GM19238 (cell line): ENCODE measurements at regions not wholly inside any gene's neighbourhood (a gene's known extent, or its start where the extent isn't known, plus 50 kb on each side); places are given as distances from the start of the nearest gene placed in this dataset.
"Not testable (repeated sequence)": the region's sequence is repeated elsewhere in the genome, so short reads cannot be mapped to it uniquely, and the experiment has no call there.

Experiments
- DNase-seq: peaks from one replicate; pipeline ENCODE4 v3.0.0; 2011; ENCODE audit warnings: low spot score; ENCODE audit not compliant: insufficient read length

DNA sequence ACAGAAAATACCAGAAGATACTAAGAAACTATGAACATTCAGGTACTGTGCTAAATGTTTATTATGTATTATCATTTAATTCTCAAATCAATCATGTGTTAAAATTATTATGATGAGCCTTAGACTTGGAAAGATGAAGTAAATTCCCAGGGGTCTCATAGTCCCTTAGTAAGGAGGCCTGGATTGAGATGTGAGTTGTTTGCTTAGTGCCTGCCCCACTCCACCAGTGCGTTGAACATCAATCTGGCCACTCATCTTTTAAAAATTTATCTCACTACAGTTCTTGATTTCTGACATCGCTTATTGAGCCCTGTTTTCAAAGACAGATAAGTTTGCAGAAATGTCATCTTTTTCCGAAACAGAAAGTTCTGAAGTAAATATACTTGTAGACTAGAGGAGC, 618.4 kb upstream of the SEMA3D start:
- no peak for DNase-seq

DNA sequence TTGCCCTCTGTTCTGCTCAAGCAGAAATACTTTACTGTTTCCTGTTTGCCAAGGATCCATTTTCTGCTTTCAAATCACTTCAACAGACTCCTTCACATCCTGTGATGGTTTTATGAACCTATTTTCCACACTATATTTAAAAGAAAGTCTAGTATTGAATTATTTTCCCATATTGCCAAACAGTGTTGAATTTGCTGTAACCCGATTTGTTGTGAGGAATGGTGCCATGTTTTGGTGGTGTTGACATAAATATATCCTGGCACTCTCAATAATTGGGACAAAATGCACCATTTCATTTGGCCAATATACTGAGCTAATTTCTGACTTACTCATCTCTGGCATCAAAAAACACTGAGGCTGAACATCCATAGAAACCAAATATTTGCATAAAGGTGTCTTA, 615.4 kb upstream of the SEMA3D start:
- DNase-seq: no peak

DNA sequence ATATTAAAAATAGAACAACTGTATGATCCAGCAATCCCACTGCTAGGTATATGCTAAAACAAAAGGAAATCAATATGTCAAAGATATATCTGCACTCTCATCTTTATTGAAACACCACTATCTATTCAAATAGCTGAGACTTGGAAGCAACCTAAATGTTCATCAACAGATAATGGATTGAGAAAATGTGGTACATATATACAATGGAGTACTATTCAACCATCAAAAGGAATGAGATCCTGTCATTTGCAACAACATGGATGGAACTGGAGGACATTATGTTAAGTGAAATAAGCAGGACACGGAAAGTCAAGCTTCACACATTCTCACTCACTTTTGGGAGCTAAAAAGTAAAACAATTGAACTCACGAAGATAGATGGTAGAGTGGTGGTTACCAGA, 610.1 kb upstream of the SEMA3D start:
- no peak for DNase-seq

DNA sequence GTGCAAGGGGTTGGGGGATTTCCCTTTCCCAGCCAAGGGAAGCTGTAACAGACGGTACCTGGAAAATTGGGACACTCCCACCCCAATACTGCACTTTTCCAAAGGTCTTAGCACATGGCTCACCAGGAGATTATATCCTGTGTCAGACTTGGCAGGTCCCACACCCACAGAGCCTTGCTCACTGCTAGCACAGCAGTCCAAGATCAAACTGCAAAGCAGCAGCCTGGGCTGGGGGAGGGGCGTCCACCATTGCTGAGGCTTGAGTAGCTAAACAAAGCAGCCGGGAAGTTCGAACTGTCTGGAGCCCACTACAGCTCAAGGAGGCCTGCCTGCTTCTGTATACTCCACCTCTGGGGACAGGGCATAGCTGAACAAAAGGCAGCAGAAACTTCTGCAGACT, 604.2 kb upstream of the SEMA3D start:
- DNase-seq: not testable (repeated sequence)

DNA sequence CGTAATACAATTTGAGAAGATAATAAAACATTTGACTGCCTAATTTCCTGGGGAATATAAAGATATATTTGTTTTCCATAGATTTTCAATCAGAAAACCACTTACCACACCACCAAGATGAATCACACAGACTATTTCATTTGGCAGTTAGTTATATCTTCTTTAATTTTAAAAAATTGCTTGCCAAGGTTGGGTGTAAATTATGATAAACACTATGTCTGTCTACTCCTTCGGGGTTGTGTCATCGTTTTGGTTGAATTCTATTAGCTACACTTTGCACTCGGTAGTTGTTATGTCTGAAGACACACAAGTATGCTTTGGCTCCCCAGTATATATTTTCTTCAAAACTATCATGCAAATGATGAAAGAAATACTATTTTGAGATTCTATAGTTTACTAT, 594.8 kb upstream of the SEMA3D start:
- no peak for DNase-seq

DNA sequence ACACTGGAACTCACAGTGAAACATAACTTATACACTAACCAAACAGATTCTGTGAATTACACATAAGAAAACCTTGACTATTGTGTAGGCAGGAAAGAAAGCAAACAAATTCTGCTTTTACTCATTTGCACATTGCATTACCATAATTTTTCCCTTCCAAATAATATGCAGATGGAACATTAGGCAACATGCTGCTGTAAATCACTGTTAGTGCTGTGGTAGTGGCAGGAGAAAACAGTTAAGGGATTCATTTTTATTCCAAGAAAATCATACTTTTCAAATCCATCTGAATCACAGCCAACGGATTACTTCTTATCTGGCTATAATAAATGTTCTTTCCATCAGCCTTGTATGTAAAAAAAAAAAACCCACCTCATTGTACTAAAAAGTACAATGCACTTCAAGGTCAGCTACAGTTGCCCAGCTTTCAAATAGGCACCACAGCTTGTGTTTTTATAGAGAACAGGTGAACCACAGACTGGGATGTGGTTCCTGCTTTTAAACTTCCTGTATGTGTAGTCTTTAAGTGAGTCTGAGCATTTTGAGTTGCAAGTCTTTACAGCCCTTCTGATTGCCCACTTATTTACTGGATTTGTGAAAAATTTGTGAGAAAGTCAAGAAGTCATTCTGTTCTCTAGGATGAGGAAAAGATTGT, 590.0 kb upstream of the SEMA3D start:
- no peak for DNase-seq

DNA sequence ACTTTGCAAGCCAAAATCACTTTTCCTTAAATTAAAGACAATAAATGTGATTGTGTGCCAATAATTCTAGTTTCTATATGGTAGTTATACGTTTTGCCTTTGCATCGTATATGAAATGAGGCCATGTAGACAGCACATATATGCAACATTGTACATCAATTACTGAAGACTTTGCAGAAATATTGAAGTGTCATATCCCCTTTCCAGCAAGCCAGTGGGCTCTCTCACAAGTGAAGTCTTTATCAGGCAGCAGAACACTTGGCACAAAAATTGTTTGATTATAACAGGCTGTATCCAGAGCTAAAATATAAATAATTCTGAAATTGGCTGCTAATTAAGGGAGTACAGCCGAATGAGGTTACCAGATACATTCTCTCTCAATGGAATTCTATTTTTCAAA, 588.6 kb upstream of the SEMA3D start:
- no peak for DNase-seq

DNA sequence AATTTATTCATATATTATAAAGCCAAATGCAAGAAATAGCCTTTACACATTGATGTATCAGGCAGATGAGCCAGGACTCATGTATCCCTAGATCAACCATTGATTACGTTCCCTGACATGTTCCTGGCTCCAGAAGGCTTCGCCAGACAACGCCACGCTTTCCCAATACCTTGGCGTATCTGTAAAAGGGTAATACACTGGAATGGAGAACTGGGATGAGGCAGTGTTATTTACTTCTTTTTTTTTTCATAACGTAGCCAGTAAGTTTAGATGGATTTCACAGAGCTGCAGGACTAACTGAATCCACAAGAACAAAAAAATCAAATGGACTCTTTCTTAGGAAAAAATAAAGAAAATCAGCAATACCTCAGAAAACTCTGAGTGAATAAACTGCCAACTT, 588.1 kb upstream of the SEMA3D start:
- no peak for DNase-seq

DNA sequence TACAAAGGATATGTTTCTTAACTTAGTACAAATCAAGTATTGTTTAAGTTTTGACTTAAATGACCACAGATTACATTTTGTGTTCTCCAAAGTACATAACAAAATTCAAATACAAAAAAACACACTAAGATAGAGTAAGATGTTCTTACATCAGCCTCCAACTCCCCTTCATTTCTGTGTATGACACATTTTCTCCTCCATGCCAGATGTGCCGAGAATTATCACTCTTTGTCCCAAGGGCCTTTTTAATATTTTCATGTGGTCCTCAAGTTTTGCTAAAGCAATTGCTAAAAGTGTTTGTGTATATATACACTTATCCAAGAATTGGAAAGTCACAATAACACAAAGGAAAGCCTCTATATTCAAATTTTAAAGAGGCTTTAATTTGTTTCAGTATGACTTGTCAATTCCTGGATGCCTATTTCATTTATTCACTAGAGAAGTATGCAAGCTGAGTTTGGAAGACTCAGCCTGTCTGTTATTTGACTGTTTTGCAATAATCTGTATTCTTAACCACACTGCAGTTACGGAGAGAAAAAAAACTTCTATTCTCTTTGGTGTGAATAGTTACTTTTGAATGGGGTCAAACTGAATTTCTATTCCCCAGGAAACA, 586.4 kb upstream of the SEMA3D start:
- DNase-seq: no peak

DNA sequence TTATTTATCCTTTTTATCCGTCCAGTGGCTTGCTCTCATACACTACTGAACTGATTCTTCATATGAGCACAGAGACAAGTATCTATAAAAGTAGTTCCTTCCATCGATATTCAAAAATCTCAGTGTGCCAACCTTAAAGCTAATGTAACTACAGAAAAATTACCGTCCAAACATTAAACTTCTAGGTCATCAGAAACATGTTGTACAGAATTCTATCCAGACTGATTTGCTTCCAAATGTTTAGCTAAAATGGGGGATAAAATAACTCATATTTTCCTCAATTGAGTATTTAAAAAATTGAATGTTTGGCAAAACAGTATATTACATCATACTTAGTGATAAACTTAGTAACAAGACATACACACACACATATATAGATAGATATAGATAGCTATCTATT, 584.7 kb upstream of the SEMA3D start:
- no peak for DNase-seq

DNA sequence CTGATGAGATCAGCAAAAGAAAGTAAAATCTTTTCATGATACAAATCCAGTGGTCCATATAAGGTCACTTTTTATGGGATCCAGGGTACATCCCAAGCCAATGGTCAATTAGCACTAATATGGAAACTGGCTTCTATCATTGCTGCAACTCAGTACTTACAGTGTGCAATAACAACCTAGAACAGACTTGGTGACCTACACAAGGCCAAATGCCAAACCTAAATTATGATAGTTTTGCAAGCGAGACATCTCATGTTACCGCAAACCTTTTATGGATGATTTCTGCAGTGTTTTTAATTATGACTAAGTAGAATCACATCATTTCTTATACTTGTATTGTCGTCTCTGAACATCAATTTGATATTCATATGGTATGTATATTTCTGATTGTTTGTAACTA, 583.5 kb upstream of the SEMA3D start:
- DNase-seq: no peak

DNA sequence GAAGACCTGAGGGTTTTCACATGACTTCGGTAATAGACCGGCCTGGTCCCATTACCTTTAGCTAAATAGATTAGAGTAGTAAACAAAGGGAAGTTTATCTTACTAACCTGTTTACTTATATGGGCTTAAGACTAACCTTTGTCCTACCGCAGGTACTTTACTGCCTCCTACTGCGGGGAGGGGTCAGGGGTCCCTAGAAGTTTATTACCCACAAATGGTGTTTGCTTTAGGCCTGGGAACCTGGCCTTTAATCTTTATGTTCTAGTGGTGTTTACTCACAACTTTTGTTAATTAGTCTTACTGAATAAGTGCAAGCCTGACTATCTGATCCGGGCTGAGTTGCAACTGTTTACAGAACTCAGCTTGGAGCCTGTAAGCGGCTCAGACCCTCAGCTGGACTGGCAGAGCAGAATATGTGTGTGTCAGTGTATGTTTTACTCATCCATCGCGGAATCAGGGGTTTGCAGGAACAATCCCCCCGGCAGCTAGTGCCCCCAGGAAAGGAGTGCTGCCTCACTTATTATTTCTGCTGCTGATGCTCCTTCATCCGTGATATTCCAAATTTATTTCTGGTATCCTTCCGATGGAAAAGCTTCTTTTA, 578.9 kb upstream of the SEMA3D start:
- no peak for DNase-seq

DNA sequence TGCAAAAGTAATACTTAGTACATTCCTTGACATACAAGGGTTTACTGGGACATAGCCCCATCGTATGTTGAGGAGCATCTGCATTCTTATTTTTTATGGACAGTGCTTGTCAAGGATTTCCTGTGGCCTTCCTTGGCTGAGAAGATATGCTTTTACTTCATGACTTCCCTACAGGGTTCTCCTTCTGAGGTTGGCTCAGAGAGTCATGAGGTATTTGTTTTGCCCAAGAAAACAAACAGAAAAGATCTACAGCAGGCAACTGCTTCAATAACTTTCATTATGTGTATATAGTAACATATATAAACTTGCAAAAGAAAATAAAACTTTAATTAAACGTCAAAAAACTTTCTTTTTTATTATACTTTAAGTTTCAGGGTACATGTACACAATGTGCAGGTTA, 577.2 kb upstream of the SEMA3D start:
- DNase-seq: no peak

DNA sequence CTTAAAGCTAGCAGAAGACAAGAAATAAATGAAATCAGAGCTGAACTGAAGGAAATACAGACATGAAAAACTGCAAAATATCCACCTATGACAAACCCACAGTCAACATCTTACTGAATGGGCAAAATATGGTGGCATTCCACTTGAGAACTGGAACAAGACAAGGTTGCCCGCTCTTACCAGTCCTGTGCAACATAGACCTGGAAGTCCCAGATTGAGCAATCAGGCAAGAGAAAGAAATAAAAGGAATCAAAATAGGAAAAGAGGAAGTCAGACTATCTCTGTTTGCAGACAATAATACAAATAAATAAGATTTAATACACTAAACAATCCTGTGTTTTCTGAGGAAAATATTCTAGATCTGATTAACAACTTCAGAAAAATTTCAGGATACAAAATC, 570.5 kb upstream of the SEMA3D start:
- no peak for DNase-seq

DNA sequence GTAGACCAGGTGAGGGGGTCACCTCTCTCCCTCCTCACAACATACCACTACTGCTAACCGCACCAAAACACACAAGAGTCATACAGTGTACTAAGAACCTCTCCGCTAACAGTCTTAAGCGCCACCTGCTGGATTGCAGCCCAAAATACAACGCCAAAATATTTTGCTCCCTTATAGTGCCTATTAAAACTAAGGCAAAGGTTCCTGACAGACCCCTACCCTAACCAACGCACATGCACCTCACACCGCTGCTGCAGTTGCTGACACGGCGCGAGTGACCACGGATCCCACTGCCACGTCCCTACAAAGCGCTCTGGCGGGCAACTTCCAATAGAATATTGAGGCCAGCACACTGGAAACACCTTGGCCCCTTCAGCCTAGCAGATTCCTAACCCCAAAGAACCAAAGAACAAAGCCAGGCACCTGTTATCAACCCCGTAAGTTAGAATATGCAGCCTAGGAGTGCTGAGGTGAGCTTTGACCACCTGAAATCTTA, 563.6 kb upstream of the SEMA3D start:
- peak; percentile 3 for DNase-seq

DNA sequence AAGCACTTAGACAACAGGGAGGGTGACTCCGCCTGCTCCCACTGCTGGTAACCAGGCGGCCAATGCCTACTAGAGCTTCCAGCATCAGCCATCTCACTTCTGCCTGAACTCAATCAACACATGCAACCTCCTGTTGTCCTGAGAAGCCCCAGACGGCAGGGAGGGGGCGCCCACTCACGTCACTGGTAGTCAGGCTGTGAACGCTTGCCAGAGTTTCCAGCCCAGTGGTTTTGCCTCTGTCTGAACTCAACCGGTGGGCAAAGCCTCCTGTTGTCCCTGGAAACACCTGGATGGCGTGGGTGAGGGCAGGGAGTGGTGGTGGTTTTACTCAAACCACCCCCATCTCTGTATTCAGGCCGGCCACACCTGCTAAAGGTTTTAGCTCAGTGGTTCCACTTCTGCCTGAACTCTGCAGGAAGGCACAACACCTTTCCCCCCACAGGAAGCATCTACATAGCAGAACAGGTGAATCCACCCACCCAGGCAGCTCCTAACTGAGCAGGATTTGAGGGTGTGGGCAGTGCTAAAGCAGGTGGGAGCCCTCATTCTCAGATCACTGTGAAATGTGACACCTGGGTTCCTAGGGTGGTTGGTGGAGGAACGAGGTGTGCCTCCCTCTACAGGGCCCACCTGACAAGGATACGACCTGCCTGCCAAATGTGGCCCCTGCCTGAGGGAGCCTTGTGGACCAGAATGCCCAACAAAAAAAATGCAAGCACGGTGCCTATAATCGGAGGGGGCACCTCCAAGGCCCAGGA, 563.0 kb upstream of the SEMA3D start:
- no peak for DNase-seq

DNA sequence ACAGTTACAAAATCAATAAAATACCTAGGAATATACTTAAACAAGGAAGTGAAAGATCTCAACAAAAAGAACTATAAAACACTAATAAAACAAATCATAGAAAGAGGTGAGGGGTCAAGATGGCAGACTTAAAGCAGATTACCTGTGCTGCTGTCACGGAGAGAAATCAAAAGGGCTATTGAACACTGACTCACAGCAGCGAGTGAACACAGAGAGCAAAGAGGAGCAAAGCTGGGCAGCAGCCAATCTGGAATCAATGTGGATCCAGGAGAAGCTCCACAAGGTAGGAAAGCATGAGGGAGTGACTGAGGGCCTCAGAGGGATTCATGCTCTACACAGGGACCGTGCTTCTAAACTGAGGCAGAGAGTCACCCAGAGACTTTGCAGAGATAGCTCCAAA, 562.0 kb upstream of the SEMA3D start:
- DNase-seq: no peak

DNA sequence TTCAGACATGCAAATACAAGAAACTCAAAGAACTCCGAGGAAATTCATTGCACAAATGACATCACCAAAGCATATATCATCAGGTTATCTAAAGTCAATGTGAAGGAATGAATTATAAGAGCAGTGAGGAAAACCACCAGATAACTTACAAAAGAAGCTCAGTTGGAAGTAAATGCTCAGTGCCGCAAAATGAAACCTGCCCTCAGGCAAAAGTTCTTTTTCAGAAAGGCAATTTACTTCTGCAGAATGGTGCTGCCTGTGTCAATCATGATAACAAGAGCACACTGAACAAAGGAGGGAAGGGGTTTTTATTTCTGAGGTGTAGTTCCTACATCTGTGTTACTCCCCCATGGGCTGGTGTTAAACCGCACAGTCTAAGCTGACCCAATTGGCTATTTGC, 550.6 kb upstream of the SEMA3D start:
- DNase-seq: no peak

DNA sequence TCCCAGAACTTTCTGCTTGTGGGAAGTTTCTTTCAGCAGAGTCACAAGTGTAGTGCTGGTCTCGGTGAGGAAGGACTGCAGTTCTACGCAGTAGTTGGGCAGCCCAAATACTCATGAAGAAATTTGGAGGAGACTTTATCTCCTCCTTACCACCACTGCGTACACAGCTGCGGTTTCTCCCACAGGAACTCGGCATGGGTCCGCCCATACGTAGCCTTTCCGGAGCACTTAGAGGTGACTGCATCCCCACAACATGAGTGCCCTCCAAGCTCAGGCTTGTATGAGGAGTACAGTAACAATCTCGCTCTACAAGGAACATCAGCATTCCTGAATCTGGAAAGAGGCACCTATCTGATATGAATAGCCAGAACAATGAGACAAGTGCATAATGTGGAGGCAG, 549.2 kb upstream of the SEMA3D start:
- DNase-seq: no peak

DNA sequence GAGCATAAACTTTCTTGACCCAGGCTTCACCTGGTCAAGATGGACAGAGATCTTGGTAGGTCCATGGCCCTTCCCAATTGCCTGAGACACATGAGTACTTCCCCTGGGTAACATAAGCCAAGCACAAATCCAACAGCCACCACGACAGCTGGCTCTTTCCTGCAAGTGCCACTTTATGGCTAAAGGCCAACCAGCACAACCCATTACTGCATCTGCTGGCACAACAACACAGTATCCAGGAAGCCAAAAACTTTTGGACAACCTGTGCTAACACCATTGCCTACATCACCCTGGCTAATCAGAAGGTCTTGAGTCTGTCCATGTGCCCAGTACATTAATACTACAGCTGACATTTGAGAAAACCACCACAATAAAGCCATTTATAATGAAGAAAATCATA, 548.0 kb upstream of the SEMA3D start:
- DNase-seq: no peak

DNA sequence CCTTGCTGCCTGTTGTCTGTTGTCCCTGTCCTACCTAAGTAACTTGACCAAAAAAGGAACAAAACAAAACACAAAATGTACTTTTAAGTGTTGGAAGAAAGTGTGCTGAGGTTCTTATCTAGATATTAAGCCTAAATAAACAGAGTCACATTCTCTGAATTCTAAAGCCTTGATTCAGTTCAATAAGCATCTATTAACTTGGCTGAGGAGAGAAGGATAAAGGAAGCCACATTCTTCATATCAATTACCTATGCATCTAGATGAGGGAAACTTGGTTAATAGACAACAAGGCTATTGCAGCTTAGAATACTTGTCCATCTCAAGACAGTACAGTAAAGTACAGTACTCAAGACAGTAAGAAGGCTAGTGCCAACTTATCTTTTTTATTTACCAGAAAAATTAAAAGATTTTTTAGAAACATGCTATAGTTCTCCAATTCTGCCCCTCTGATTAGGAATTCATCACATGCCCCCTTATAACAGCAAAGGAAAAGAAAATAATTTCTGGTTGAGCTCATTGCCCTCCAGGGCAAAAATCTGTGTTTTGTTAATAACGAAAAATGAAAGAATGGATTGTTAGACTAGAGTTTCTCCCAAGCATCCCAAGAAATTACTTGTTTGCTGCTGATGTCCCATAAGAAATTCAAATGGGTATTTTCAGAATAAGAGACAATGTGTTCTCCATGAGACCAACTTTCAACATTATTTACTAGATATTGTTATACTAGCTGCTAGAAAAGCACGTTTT, 546.5 kb upstream of the SEMA3D start:
- no peak for DNase-seq

DNA sequence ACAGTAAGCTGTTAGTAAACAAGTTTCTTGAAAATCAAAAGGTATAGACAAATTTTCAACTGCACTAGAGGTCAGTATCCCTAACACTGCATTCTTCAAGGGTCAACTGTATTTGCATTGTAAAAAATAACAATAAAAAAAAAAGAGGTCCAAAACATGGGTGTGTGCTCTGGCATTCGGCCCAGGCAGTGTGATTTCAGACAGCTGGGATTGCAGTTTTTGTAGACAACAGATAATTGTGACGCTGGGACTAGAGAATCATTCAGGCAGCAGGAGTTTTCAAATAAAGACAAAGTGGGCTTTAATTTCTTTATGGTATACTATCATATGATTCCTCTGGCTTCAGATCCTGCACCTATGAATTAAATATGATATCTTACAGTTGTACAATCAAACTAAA, 543.2 kb upstream of the SEMA3D start:
- DNase-seq: no peak
